Right lung (tissue), 2 donors: ENCODE measurements at regions not wholly inside any gene's neighbourhood (a gene's known extent, or its start where the extent isn't known, plus 50 kb on each side); places are given as distances from the start of the nearest gene placed in this dataset.
"Not testable (repeated sequence)": the region's sequence is repeated elsewhere in the genome, so short reads cannot be mapped to it uniquely, and the experiment has no call there.

ENCODE experiments used
- DNase-seq, 2 donors: peaks; one replicate each; pipeline ENCODE4 v3.0.0-alpha.2; 2013

GRCh38 chr12:82529101-82529500 lies 157.6 kb upstream of the TMTC2 start:
- DNase-seq, result peak; percentile 31 to 49

GRCh38 chr12:82529954-82530353 lies 156.8 kb upstream of the TMTC2 start:
- no peak for DNase-seq

- DNase-seq, result no peak
Measured at GRCh38 chr12:82530394-82530793, 156.3 kb upstream of the TMTC2 start.

GRCh38 chr12:82533341-82533740 lies 153.4 kb upstream of the TMTC2 start:
- no peak for DNase-seq

GRCh38 chr12:82537436-82537835 lies 149.3 kb upstream of the TMTC2 start:
- no peak for DNase-seq

GRCh38 chr12:82554529-82554928 lies 132.2 kb upstream of the TMTC2 start:
- DNase-seq, result no peak

GRCh38 chr12:82555699-82556098 lies 131.0 kb upstream of the TMTC2 start:
- no peak for DNase-seq

GRCh38 chr12:82565966-82566365 lies 120.7 kb upstream of the TMTC2 start:
- DNase-seq, result no peak

GRCh38 chr12:82567688-82568087 lies 119.0 kb upstream of the TMTC2 start:
- no peak for DNase-seq

GRCh38 chr12:82574191-82574590 lies 112.5 kb upstream of the TMTC2 start:
- DNase-seq, result no peak

GRCh38 chr12:82578725-82579124 lies 108.0 kb upstream of the TMTC2 start:
- no peak for DNase-seq

GRCh38 chr12:82583756-82584155 lies 103.0 kb upstream of the TMTC2 start:
- no peak for DNase-seq

- no peak for DNase-seq
Measured at GRCh38 chr12:82593143-82593542, 93.6 kb upstream of the TMTC2 start.

GRCh38 chr12:82593901-82594396 lies 92.8 kb upstream of the TMTC2 start:
- no peak for DNase-seq

GRCh38 chr12:82595941-82596340 lies 90.8 kb upstream of the TMTC2 start:
- no peak for DNase-seq

- DNase-seq, result no peak
Measured at GRCh38 chr12:82596483-82596882, 90.2 kb upstream of the TMTC2 start.

GRCh38 chr12:82600379-82600778 lies 86.3 kb upstream of the TMTC2 start:
- peak in 1 of 2 donors; percentile 25 for DNase-seq

- not testable (repeated sequence) for DNase-seq
Measured at GRCh38 chr12:82603647-82604046, 83.1 kb upstream of the TMTC2 start.

- DNase-seq, result no peak
Measured at GRCh38 chr12:82605115-82605514, 81.6 kb upstream of the TMTC2 start.

- DNase-seq, result no peak
Measured at GRCh38 chr12:82608706-82609105, 78.0 kb upstream of the TMTC2 start.

- DNase-seq, result no peak
Measured at GRCh38 chr12:82609234-82609914, 77.3 kb upstream of the TMTC2 start.

- DNase-seq, result no peak
Measured at GRCh38 chr12:82619644-82620043, 67.1 kb upstream of the TMTC2 start.

- DNase-seq, result no peak
Measured at GRCh38 chr12:82620917-82621316, 65.8 kb upstream of the TMTC2 start.

- no peak for DNase-seq
Measured at GRCh38 chr12:82625523-82625922, 61.2 kb upstream of the TMTC2 start.
